Mesenchymal stem cell (in vitro differentiated cells and primary cell): ENCODE measurements at regions not wholly inside any gene's neighbourhood (a gene's known extent, or its start where the extent isn't known, plus 50 kb on each side); places are given as distances from the start of the nearest gene placed in this dataset.

Experiments used
- DNase-seq: peaks from one replicate; pipeline ENCODE4 v3.0.0-alpha.2; 2013
- H2AFZ ChIP-seq: one replicate; pipeline ENCODE4 v1.6.1; 2013; ENCODE audit warnings: low read depth, mild to moderate bottlenecking, control low read depth, inconsistent platforms, low read length, moderate library complexity
- H2AK5ac ChIP-seq: 2 replicates; pipeline ENCODE4 v1.6.1; 2013; ENCODE audit warnings: low read length, moderate library complexity, mild to moderate bottlenecking, inconsistent platforms; ENCODE audit not compliant: severe bottlenecking
- H2BK120ac ChIP-seq: one replicate; pipeline ENCODE4 v1.6.1; 2013; ENCODE audit warnings: low read depth, mild to moderate bottlenecking, inconsistent platforms, low read length, moderate library complexity
- H2BK12ac ChIP-seq, 2 experiments: one replicate each; pipeline ENCODE4 v1.6.1; 2013; ENCODE audit warnings: inconsistent platforms in 2 of 2, low read length in 2 of 2, mild to moderate bottlenecking in 2 of 2, moderate library complexity in 2 of 2, control low read depth in 1 of 2
- H2BK15ac ChIP-seq: one replicate; pipeline ENCODE4 v1.6.1; 2013; ENCODE audit warnings: mild to moderate bottlenecking, low read depth, inconsistent platforms; ENCODE audit not compliant: poor library complexity, severe bottlenecking
- H2BK5ac ChIP-seq: 2 replicates; pipeline ENCODE4 v1.6.1; 2013; ENCODE audit warnings: low read depth, mild to moderate bottlenecking, low read length, control low read depth, inconsistent platforms; ENCODE audit not compliant: poor library complexity, severe bottlenecking
- H3K14ac ChIP-seq, 2 experiments: one replicate each; pipeline ENCODE4 v1.6.1; 2013; ENCODE audit warnings: inconsistent platforms in 2 of 2, low read length in 2 of 2, control low read depth in 1 of 2, mild to moderate bottlenecking in 1 of 2, moderate library complexity in 1 of 2
- H3K18ac ChIP-seq, 2 experiments: one replicate each; pipeline ENCODE4 v1.6.1; 2013; ENCODE audit warnings: inconsistent platforms in 2 of 2, low read length in 2 of 2, control low read depth in 1 of 2, low read depth in 1 of 2, mild to moderate bottlenecking in 1 of 2
- H3K23ac ChIP-seq, 2 experiments: one replicate each; pipeline ENCODE4 v1.6.1; 2013; ENCODE audit warnings: inconsistent platforms in 2 of 2, low read length in 2 of 2, mild to moderate bottlenecking in 2 of 2, moderate library complexity in 2 of 2, control low read depth in 1 of 2
- H3K27ac ChIP-seq: 2 replicates; pipeline ENCODE4 v1.5.1; 2013; ENCODE audit warnings: mild to moderate bottlenecking, moderate library complexity, low read length, control low read depth, inconsistent platforms; ENCODE audit not compliant: poor library complexity, severe bottlenecking
- H3K27me3 ChIP-seq, 2 experiments: 2 replicates each; pipeline versions ENCODE4 v1.6.1 to v1.7.0; 2013; ENCODE audit warnings: low read length in 2 of 2, mild to moderate bottlenecking in 2 of 2, moderate library complexity in 2 of 2, control low read depth in 1 of 2, inconsistent platforms in 1 of 2; ENCODE audit not compliant: control insufficient read depth in 1 of 2, insufficient read depth in 1 of 2
- H3K36me3 ChIP-seq, 2 experiments: 2 replicates each; pipeline versions ENCODE4 v1.6.1 to v1.7.0; 2013; ENCODE audit warnings: low read length in 2 of 2, control low read depth in 1 of 2, inconsistent platforms in 1 of 2, low read depth in 1 of 2, mild to moderate bottlenecking in 1 of 2; ENCODE audit not compliant: insufficient read depth in 2 of 2, control insufficient read depth in 1 of 2
- H3K4ac ChIP-seq, 2 experiments: one replicate each; pipeline ENCODE4 v1.6.1; 2013; ENCODE audit warnings: inconsistent platforms in 2 of 2, low read length in 2 of 2, mild to moderate bottlenecking in 2 of 2, moderate library complexity in 2 of 2, control low read depth in 1 of 2, low read depth in 1 of 2
- H3K4me1 ChIP-seq: 2 replicates; pipeline ENCODE4 v1.6.1; 2013; ENCODE audit warnings: low read depth, low read length, control low read depth; ENCODE audit not compliant: control insufficient read depth, insufficient read depth
- H3K4me2 ChIP-seq: 2 replicates; pipeline ENCODE4 v1.6.1; 2013; ENCODE audit warnings: low read length, mild to moderate bottlenecking, inconsistent platforms; ENCODE audit not compliant: poor library complexity, severe bottlenecking
- H3K4me3 ChIP-seq, 2 experiments: 2 replicates each; pipeline versions ENCODE4 v1.5.1 to v1.7.0; 2013; ENCODE audit warnings: low read length in 2 of 2, mild to moderate bottlenecking in 2 of 2, control low read depth in 1 of 2, low read depth in 1 of 2; ENCODE audit not compliant: insufficient read depth in 1 of 2
- H3K79me1 ChIP-seq: replicated peaks from 2 replicates; pipeline ENCODE4 v1.6.1; 2013; ENCODE audit warnings: mild to moderate bottlenecking, control low read depth, low read length, inconsistent platforms; ENCODE audit not compliant: poor library complexity, severe bottlenecking
- H3K9ac ChIP-seq: 2 replicates; pipeline ENCODE4 v1.7.0; 2013; ENCODE audit warnings: mild to moderate bottlenecking, low read length, moderate library complexity
- H3K9me3 ChIP-seq: 2 replicates; pipeline ENCODE4 v1.7.0; 2013; ENCODE audit warnings: mild to moderate bottlenecking, low read length; ENCODE audit not compliant: control insufficient read depth
- H4K8ac ChIP-seq: one replicate; pipeline ENCODE4 v1.6.1; 2013; ENCODE audit warnings: inconsistent platforms, mild to moderate bottlenecking, low read length, moderate library complexity
- H4K91ac ChIP-seq: one replicate; pipeline ENCODE4 v1.6.1; 2013; ENCODE audit warnings: mild to moderate bottlenecking, low read length, inconsistent platforms
- WGBS: methylation state at CpG from one replicate; pipeline ENCODE4 v1.1.7; 2013; ENCODE audit warnings: mixed read lengths; 5-methylcytosine and 5-hydroxymethylcytosine counted together

GRCh38 chr6:93801101-93801847, 381.9 kb upstream of the EPHA7 start:
- no peak overlapping the region for H2BK120ac ChIP-seq
- H2AFZ ChIP-seq: no peak overlapping the region
- H3K4me3 ChIP-seq: no peak overlapping the region
- no peaks in the 10 kb centered on the region for H3K9me3 ChIP-seq
- no peak overlapping the region for H3K9ac ChIP-seq
- no peak overlapping the region for H3K4ac ChIP-seq
- H3K79me1 ChIP-seq: no peaks in the 10 kb centered on the region
- no peaks in the 10 kb centered on the region for H3K4me1 ChIP-seq
- no peak overlapping the region for H2BK5ac ChIP-seq
- no peak overlapping the region for H2BK15ac ChIP-seq
- DNase-seq: no peak
- no peak overlapping the region for H2AK5ac ChIP-seq
- no peak overlapping the region for H3K14ac ChIP-seq
- no peak overlapping the region for H4K91ac ChIP-seq
- no peaks in the 10 kb centered on the region for H3K27me3 ChIP-seq
- H3K27ac ChIP-seq: no peak overlapping the region
- no peak overlapping the region for H3K23ac ChIP-seq
- no CpG with 5 or more reads among the region's 2 CpGs for WGBS
- H3K18ac ChIP-seq: no peak overlapping the region
- H3K4me2 ChIP-seq: no peak overlapping the region
- no peaks in the 10 kb centered on the region for H3K36me3 ChIP-seq
- no peak overlapping the region for H2BK12ac ChIP-seq
- H4K8ac ChIP-seq: no peak overlapping the region

GRCh38 chr6:93799226-93799625, 379.9 kb upstream of the EPHA7 start:
- Histone ChIP-seq H2BK12ac (no peak overlapping the region), H3K4ac (no peak overlapping the region), H3K18ac (no peak overlapping the region), H3K4me1 (no peaks in the 10 kb centered on the region), H2AK5ac (no peak overlapping the region), H3K79me1 (no peaks in the 10 kb centered on the region), H4K8ac (no peak overlapping the region), H3K9me3 (no peaks in the 10 kb centered on the region), H3K9ac (peak overlapping the region; percentile 51), H3K4me3 (peak overlapping the region in 1 of 2 experiments; percentile 41), H3K14ac (no peak overlapping the region), H3K36me3 (no peaks in the 10 kb centered on the region), H3K4me2 (peak overlapping the region; percentile 5), H3K27ac (peak overlapping the region; percentile 100), H2BK15ac (no peak overlapping the region), H3K23ac (no peak overlapping the region), H4K91ac (no peak overlapping the region), H2BK120ac (no peak overlapping the region), H2AFZ (no peak overlapping the region), H2BK5ac (peak overlapping the region; percentile 6), H3K27me3 (no peaks in the 10 kb centered on the region)
- WGBS: no CpG with 5 or more reads among the region's 3 CpGs
- no peak for DNase-seq

GRCh38 chr6:93794166-93794565, 374.8 kb upstream of the EPHA7 start:
- H3K27ac ChIP-seq: peak overlapping the region; percentile 54
- no peak overlapping the region for H3K4ac ChIP-seq
- no peaks in the 10 kb centered on the region for H3K79me1 ChIP-seq
- no peak overlapping the region for H3K18ac ChIP-seq
- no peak overlapping the region for H4K8ac ChIP-seq
- no peaks in the 10 kb centered on the region for H3K27me3 ChIP-seq
- no peak overlapping the region for H2BK5ac ChIP-seq
- H3K4me2 ChIP-seq: no peak overlapping the region
- no peak overlapping the region for H2BK15ac ChIP-seq
- H3K36me3 ChIP-seq: no peaks in the 10 kb centered on the region
- H2BK120ac ChIP-seq: no peak overlapping the region
- no peak overlapping the region for H4K91ac ChIP-seq
- peak overlapping the region; percentile 38 for H3K9ac ChIP-seq
- H2BK12ac ChIP-seq: no peak overlapping the region
- DNase-seq: no peak
- H2AK5ac ChIP-seq: no peak overlapping the region
- no peak overlapping the region for H3K23ac ChIP-seq
- no peak overlapping the region for H2AFZ ChIP-seq
- no peak overlapping the region for H3K4me3 ChIP-seq
- no peaks in the 10 kb centered on the region for H3K9me3 ChIP-seq
- peaks cover 3% of the 10 kb centered on the region for H3K4me1 ChIP-seq
- H3K14ac ChIP-seq: no peak overlapping the region

- Histone ChIP-seq H2BK120ac (no peak overlapping the region), H3K4me3 (no peak overlapping the region), H3K79me1 (no peaks in the 10 kb centered on the region), H4K91ac (no peak overlapping the region), H2BK5ac (no peak overlapping the region), H3K36me3 (no peaks in the 10 kb centered on the region), H4K8ac (no peak overlapping the region), H3K18ac (no peak overlapping the region), H3K14ac (no peak overlapping the region), H3K23ac (no peak overlapping the region), H2AFZ (no peak overlapping the region), H3K27me3 (no peaks in the 10 kb centered on the region), H3K4me2 (no peak overlapping the region), H3K4me1 (peaks cover 5% of the 10 kb centered on the region), H2AK5ac (no peak overlapping the region), H2BK12ac (no peak overlapping the region), H3K27ac (peak overlapping the region; percentile 92), H3K9me3 (no peaks in the 10 kb centered on the region), H2BK15ac (no peak overlapping the region), H3K9ac (no peak overlapping the region), H3K4ac (no peak overlapping the region)
- WGBS: 78% methylated on average over 3 of the region's 4 CpGs
- DNase-seq: peak; percentile 32
These were observed 373.4 kb upstream of the EPHA7 start for GRCh38 chr6:93792746-93793145.
